Activated T-cell treated with anti-CD3 and anti-CD28 coated beads, Interleukin-2, amount 50 U/mL, for 1 hour (primary cell): ENCODE measurements at regions not wholly inside any gene's neighbourhood (a gene's known extent, or its start where the extent isn't known, plus 50 kb on each side); places are given as distances from the start of the nearest gene placed in this dataset.

ENCODE experiments used
- DNase-seq: peaks from one replicate; pipeline ENCODE4 v3.0.0-alpha.2; 2020

- DNase-seq = no peak
These were observed 60.0 kb downstream of the ING1 start for GRCh38 chr13:110773480-110773879.

GRCh38 chr13:110774051-110774450 lies 60.6 kb downstream of the ING1 start:
- DNase-seq = no peak

- DNase-seq = no peak
These were observed 61.0 kb downstream of the ING1 start for GRCh38 chr13:110774490-110774889.

GRCh38 chr13:110775576-110775975 lies 62.1 kb downstream of the ING1 start:
- DNase-seq = no peak

- no peak for DNase-seq
These were observed 63.8 kb downstream of the ING1 start for GRCh38 chr13:110777251-110777820.

GRCh38 chr13:110779022-110779421 lies 65.5 kb downstream of the ING1 start:
- no peak for DNase-seq

GRCh38 chr13:110780422-110780821 lies 66.9 kb downstream of the ING1 start:
- no peak for DNase-seq

- no peak for DNase-seq
These were observed 68.7 kb downstream of the ING1 start for GRCh38 chr13:110782185-110782584.

GRCh38 chr13:110784704-110785103 lies 71.2 kb downstream of the ING1 start:
- no peak for DNase-seq

- DNase-seq = no peak
These were observed 75.3 kb downstream of the ING1 start for GRCh38 chr13:110788778-110789177.

- DNase-seq = no peak
These were observed 76.4 kb downstream of the ING1 start for GRCh38 chr13:110789871-110790270.

GRCh38 chr13:110790371-110790770 lies 76.9 kb downstream of the ING1 start:
- DNase-seq = no peak

- no peak for DNase-seq
These were observed 80.7 kb downstream of the ING1 start for GRCh38 chr13:110794209-110794608.

- no peak for DNase-seq
These were observed 83.9 kb downstream of the ING1 start for GRCh38 chr13:110797230-110797877.

- DNase-seq = no peak
These were observed 84.8 kb downstream of the ING1 start for GRCh38 chr13:110798081-110798994.

- no peak for DNase-seq
These were observed 86.0 kb downstream of the ING1 start for GRCh38 chr13:110799246-110800236.

- DNase-seq = no peak
These were observed 87.5 kb downstream of the ING1 start for GRCh38 chr13:110801044-110801443.

- DNase-seq = no peak
These were observed 88.8 kb downstream of the ING1 start for GRCh38 chr13:110802260-110802659.

- DNase-seq = no peak
These were observed 93.1 kb downstream of the ING1 start for GRCh38 chr13:110806636-110807035.

GRCh38 chr13:110807546-110807945 lies 94.0 kb downstream of the ING1 start:
- DNase-seq = no peak

GRCh38 chr13:110808138-110808537 lies 94.6 kb downstream of the ING1 start:
- no peak for DNase-seq

- DNase-seq = no peak
These were observed 96.5 kb downstream of the ING1 start for GRCh38 chr13:110809871-110810486.
